Activated CD8-positive, alpha-beta memory T cell treated with anti-CD3 and anti-CD28 coated beads for 36 hours (primary cell): ENCODE measurements at regions not wholly inside any gene's neighbourhood (a gene's known extent, or its start where the extent isn't known, plus 50 kb on each side); places are given as distances from the start of the nearest gene placed in this dataset.

ENCODE experiments used
- CTCF ChIA-PET: fragments of 350-600 bp; sonication (Branson Sonifier 250); formaldehyde crosslinking; loops from one replicate; lab custom pipeline; 2021; ENCODE audit warnings: antibody characterized with exemption; lab: Charles Lee
- POLR2A ChIA-PET: fragments of 350-600 bp; sonication (Branson Sonifier 250); formaldehyde crosslinking; loops from one replicate; lab custom pipeline; 2021; ENCODE audit warnings: antibody characterized with exemption; lab: Charles Lee

DNA sequence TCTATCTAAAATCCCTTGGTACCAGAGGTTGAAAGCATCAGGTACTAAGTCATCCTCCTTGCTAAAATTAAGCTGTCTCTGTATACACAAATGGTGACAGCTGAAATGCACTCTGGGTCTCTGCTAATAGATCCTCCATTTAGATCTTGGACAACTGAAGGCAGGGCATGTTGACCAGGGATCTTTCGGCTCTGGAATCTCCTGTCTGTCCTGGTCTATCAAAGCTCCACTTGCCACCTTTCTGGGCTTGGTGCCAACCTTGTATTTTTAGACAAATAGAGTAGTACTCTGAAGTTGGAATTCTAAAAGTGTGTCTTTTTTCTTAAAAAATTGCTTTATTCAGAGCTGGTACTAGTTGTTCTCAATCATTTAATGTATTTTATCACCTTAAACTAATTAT is 135.2 kb upstream of the HMHB1 start:
- ChIA-PET CTCF (no interaction called here), POLR2A (no interaction called here)

DNA sequence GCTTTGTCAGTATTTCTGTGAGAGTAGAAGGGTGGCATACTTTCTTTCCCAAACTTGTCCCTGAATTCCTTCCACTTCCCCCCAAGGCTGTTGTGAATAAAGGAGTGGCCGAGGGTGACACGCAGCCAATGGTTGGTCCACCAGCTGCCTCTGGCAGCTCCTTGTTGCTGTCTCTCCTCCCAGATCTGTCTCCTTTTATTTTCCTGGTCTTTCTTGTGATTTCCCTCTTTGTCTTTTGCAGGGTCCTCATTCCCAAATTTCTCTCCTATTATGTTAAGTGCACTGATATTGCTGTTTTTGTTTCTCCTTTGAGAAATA is 137.5 kb upstream of the HMHB1 start:
- ChIA-PET CTCF (no interaction called here), POLR2A (no interaction called here)

DNA sequence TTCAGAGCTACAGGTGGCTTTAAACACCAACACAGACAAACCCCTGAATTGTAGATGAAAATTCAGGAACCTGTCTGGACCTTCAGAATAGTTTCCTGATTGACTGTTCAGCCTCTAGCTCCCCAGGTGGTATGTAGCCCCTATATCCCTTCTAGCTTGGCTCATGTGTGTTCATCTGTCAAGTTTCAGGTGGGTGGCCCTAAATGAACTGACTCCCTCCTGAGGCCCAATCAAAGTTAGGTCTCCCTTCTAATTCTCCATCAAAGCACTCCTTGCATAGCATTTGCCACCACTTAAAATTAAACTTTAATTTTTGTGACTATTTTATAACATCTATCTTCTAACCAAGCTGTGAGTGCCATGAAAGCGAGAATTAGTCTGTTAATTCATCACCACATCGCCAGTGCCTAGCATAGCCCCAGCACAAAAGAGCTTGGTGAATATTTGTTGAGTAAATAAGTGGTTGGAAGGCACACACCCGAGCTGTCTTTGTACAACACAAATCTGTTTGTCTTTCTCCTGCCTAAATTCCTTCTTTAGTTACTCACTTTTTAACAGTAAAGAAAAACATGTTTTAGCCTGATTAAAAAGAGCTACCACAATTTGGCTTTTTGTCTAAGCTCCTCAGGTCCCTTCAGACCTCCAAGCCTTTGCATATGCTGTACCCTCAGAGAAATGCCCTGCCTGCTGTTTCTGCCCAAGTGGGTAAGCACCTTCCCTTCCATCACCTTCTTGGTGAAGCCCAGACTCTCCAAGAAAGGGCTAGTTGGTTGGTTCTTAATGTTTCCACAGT is 138.1 kb upstream of the HMHB1 start:
- ChIA-PET CTCF (no interaction called here), POLR2A (no interaction called here)

DNA sequence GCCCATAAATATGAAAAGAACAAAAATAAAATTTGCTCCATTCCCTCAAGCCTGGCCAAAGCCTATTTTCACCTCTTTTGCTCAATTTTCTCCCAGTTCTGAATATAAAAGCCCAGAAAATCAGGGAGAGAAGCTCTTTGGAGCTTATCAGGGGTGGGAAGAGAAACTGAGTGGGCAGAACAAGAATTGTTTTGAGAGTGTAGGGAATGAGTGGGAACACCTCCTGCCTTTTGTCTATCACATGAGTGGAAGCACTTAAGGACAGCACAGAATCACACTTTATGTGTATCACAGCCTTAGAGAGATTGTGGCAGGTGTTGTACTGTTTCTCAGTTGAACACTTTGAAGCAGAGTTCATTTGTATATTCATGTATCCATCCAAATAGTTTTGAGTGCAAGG is 139.2 kb upstream of the HMHB1 start:
- ChIA-PET POLR2A (no interaction called here), CTCF (no interaction called here)

DNA sequence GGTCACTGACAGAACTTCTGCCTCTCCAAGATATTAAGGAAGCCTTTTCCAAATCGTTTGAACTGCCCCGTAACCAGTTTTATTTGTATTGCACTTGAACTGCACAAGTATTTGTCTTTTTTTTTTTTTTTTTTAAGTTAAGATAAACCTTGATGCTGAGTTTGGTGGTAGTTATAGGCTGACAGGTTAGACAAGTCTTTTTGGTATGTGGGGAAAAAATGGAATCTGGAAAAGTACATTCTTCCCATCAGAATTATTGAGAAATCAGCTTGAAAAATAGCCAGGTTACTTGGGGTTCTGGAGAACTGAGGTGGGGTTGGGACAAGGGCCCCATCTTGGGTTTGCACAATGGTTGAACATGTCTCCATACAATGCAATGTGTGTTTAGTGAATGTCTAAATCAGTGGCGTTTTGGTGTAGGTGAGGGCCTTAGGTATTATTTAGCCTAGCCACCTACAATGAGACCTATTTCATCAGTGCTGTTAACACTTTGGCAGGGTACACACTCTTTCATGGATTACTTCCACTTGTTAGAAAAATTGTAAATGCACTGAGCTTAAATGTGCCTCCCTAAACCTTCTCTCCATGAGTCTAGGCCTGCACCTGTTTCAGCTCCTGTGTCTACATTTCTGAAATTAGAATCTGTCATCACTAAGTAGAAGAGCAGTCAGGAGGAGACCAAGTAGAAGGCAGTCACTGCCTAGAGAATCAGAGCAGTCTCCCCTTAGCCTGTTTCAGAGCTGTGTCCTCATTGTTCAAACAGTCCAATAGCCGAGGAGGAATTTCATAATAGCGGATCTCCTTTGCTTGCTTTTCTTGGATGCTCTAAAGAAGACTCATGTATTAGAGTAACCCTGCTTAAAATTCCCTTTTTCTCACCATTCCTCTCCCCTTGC is 140.0 kb upstream of the HMHB1 start:
- POLR2A ChIA-PET = no interaction called here
- CTCF ChIA-PET = interaction anchor here (0.7 kb wide), 1 partner anchor 140 kb away, joined by 3 read pairs; no protein-coding TSS in a partner anchor

DNA sequence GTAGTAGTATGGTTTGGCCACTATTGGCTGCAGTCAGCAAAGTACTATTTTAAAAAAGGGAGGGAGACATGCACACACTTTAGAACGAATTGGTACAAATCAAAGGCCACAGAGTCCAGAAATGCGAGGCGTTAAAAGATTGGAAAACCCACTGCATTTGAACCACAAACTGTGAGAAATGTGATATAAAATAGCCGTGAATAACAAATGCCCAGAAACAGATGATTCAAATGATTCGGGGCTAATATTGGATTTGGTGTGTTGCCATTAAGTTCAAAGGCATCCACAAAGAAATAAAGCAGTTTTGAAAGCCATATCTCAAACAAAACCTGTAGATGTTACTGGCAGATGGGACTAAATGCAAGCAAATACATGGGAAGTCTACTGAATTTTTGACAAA is 140.9 kb upstream of the HMHB1 start:
- ChIA-PET POLR2A (no interaction called here), CTCF (no interaction called here)

DNA sequence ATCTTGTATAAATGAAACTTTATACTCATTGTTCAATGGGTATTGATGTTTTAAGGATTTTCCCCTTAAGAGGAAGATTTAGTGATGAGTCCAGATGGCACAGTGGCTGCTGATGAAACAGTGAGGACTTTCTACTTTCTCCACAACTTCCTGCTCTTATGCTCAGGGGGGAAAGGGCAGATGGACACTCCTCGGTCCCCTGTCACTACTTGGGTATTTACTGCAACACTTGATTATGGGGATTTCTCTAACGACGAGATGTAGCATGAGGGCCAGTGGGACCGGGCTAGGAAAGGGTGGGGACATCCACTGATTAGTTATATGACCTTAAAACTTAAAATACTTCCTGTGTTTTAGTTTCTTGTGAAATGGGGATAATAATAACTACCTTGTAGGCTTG is 146.1 kb upstream of the HMHB1 start:
- POLR2A ChIA-PET = no interaction called here
- CTCF ChIA-PET = no interaction called here

DNA sequence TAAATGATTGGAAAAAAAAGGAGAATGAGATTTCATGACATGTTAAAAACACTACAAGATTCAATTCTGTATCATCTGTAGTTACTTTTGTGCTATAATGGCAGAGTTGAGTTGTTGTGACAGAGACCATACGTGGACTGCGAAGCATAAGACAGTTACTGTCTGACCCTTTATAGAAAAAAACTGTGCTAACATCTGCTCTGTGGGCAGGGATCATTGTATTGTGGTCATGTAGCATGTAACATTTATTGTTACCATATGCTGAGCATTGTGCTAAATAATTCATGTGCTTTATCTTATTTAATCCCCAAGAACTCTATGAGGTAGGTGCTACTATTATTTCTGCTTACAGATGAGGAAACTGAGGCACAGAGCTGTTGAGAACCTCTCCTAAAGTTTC is 147.3 kb upstream of the HMHB1 start:
- ChIA-PET POLR2A (no interaction called here), CTCF (no interaction called here)

DNA sequence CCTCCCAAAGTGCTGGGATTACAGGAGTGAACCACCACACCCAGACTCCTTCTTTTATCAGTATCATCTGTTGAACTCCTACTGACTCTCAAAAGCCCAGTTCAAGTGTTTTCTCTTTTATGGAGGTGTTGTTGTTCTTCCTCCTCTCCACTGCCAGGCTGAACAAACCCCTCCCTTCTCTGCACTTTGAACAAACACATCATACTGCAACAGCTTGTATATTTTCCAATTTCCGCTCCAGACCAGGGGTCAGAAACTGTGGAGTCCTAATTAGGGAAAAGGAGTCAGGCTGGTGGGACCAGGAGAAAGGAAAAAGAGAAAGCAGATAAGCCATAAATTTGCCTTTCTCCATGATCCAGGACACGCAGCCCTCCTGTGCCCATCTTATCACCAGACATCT is 148.1 kb upstream of the HMHB1 start:
- CTCF ChIA-PET = no interaction called here
- POLR2A ChIA-PET = no interaction called here

DNA sequence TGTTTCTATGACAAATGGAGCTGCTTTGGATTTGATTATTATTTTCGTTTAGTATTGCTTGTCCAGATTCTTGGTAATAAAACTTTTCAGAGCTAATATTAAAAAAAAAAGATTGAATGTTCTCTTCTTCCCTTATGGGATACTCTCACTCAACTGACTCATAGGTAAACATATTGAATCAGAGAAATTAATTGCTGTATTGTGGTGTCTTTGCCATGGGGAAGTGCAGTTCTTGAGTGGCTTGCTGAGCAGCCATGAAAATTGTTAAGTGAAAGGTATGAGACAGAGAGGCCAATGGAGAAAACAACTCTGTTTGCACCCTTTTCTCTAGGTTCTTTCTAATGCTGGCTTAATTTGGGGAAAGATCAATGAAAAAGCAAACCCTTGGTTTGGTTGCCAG is 149.9 kb upstream of the HMHB1 start:
- ChIA-PET CTCF (no interaction called here), POLR2A (no interaction called here)

DNA sequence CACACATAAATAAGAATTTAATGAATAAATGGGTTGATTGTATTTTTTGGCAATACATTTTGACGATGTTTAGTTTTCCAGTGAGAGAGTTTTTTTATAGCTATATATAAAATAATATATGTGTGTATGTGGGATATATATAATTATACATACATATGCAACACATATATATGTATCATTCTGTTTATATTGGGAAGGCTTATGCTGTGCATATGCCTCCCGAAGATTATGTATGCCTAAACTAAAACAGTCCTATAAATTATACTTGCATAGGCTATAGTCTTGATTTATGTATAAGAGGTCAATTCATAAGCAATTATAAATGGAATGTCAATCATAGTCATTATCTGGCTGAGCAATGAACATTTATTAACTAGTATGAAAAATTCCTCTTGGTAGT is 151.3 kb upstream of the HMHB1 start:
- ChIA-PET POLR2A (no interaction called here), CTCF (no interaction called here)

DNA sequence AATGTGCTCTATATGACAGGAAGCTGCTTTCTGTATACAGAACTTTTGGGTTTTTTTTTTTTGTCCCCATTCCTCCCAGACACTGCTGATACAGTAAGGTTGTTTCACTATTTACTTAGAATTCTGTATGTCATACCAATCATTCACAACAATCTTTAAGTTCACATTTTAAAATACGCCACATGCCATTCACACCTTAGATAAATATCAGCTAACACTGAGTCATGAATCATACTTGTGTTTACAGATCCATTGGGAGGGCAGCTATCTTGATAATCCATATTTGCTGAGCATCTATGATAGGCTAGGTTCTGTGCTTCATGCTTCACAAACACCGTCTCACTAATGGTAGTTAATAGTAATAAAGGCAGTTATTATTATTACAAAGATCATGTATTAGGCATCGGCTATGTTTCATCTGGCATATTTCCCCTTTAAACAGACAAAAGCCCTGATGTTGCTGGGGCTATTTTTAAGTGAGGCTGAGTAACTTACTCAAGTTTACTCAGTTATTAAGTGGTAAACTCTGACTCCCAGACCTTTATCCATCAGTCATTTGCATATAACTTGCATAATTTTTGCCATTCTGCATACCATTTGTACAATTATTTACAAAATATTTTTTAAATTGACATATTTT is 152.2 kb upstream of the HMHB1 start:
- ChIA-PET CTCF (no interaction called here), POLR2A (no interaction called here)

DNA sequence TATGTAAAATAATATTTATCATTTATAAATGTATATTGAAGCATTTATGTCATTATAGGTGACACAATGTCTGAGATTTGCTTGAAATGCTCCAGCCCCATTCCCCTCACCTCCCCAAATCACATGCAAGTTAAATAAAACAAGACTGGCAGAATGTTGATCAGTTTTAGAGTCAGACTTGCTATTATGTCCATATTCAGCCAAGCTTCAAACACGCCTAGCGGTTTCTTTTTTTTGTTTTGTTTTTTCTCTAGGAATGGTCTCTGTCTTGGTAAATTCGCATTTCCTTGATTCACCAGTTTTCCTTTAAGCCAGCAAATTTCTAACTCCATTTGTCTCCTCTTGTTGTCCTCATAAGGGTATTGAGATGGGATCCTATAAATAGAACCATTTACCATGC is 153.0 kb upstream of the HMHB1 start:
- CTCF ChIA-PET = no interaction called here

DNA sequence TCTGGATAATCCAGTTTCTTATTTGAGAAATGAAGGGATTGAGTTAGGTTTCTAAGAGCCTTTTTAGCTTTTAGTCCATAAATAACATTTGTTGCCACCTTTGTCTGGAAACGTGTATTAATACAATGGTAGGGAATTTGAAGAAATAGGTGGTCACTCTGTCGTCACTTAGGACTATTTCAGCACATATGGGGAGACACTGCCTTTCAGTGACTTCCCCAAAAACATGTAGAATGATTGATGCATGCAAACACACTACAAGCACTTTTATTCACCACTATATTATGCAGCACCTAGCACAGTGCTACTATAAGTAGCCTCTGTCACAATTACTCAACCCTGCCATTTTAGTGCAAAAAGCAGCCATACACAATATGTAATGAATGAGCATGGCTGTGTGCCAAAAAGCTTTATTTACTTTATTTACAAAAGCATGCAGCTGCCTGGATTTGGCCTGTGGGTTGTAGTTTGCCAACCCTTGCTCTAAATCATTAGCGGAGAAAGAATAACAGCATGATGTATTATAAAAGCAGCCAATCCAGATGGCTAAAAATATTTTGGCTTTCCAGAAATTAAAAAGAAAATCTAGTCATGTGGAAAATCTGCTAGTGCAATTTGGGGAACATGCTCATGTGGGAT is 154.2 kb upstream of the HMHB1 start:
- ChIA-PET CTCF (no interaction called here), POLR2A (no interaction called here)

More for the DNA sequence above, 153.0 kb upstream of the HMHB1 start:
- POLR2A ChIA-PET = no interaction called here

DNA sequence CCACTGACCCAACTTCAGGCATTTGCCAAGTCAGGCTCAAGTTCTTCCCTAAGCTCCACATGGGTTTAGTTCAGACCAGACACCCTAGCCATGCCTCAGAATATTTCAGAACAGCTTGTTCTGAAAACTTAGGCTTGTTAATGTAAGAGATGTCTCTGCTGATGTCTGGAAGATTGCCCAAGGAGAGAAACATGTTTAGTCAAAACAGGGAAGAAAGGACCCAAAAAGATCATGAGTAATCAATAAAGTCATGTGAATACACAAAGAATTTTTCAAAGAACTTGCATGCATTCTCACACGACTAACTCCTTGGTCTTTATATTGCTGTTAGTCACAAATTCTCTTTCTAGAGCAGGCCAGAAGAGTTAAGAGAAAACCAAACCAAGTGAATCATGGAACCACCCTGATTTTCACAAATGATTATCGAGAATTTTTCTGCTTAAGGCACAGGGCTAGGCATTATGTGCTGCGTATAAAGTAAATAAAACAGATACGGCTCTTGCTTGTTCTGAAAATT is 158.1 kb upstream of the HMHB1 start:
- ChIA-PET POLR2A (no interaction called here), CTCF (no interaction called here)

DNA sequence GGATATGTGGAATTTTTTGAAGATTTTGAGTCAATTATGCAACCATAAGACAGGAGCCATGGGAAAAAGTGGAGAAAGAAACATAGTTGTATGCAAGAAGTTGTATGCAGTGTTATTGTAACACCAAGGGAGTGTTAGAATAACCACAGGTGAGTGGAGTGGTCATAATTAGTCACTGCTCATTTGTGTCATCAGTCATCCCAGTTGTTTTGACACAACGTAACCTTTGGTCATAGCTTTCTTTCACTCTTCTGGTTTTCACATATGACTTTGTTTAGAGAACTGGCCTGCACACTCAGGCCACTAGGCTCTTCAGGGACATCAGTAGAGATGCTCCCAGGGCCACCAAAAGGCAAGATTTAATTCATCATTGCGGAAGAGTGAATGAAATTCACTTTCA is 158.7 kb upstream of the HMHB1 start:
- ChIA-PET CTCF (interaction anchor here (0.9 kb wide), 1 partner anchor 46 kb away, joined by 3 read pairs; no protein-coding TSS in a partner anchor), POLR2A (no interaction called here)

DNA sequence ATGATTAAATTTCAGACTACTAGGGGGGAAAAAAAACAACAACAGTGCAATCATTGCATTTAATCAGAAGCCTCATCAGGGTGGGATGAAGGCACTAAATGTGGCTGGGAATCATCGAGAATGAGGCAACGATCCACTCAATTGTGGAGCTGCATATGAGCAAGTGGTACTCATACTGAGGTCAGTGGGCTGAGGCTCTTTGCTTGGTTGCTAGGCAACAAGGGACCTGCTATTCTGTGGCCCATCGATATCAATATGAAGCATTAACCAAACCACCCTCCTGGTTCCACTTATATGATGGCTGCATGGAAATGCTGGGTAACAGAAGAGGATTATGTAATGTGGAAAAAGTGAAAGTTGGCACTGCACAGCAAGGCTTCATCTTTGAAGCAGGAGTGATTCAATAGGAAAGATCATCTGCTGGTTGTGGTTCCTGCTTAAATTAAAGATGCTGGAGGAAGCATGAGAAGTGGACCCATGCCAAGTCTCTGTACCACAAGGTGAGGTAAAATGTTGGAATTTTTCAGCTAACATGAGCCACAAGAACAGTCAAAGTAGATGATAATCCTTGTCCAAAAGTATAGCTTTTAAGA is 159.8 kb upstream of the HMHB1 start:
- CTCF ChIA-PET = interaction anchor here (0.7 to 0.9 kb wide), 2 partner anchors 45 to 299 kb away, joined by 3 to 4 read pairs; no protein-coding TSS in a partner anchor
- POLR2A ChIA-PET = no interaction called here

DNA sequence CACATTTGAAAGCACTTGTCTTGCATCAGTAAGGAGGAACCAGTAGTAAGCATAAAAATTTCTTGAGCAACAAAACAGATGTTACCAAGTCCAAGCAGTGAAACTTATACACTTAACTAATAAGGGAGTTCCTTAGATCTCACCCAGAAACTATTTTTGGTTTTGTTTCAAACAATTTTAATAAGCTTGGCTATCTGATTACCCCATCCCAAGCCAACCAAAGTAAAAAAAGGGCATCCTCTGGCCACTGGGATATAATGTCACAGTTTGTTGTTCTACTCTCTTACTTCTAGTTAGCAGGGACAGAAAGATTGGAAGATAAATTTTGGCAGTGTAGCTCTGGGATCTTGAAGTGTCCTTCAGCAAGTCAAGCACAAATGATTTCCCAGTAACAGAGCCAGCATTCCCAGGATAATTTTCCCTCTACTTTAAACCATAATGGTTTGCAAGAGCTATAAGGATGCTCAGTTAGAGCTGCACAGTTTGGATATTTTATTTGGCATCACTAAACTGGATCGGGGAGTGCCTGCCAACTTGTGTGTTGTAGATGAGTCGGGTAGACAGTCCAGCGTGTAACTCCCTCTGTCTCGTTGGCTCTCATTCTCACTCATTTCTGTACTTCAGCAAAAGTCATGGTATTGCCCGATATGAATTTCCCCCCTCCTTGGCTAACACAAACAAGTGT is 161.9 kb upstream of the HMHB1 start:
- ChIA-PET CTCF (no interaction called here), POLR2A (no interaction called here)

DNA sequence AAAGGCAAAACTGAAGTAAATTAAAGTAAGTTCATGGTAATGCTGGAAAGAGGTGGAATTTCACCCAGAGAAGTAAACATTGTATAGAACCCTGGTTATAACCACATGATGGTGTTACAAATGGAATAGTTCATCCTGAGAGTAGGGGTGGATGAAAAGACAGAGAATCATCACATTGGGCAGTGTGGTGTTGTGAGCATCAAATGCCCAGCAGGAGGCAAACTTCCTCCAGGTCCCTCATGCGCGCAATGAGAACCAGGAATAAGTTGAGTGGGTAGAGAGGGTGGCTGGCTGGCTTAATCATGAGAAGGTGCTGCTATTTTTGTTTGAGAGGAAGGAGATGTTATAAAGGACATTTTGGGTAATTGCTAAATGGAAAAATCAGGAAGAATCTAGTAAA is 163.3 kb upstream of the HMHB1 start:
- ChIA-PET POLR2A (no interaction called here), CTCF (no interaction called here)
